ENCODE measurements at regions not wholly inside any gene's neighbourhood (a gene's known extent, or its start where the extent isn't known, plus 50 kb on each side); places are given as distances from the start of the nearest gene placed in this dataset.

DNA sequence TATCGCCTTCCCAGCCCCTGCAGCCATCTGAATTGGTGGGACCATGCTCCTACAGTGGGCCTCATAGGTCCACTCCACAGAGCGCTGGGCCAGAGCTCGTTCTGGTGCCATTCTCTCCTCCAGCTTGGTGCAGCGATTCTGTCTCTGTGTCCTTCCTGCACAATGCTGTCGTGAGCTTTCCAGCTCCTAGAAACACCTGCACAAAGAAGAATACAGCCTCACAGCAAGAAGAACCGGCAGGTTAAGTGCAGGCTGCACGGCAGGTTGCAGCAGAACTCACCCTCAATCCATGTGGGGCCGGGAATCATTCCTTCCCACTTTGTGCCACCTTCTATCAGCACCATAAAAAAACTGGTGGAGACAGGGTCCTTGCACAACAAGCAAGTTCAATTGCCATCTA lies 101.2 kb upstream of the ENPP6 start:
- no peak overlapping the region for H3K4me3 ChIP-seq (ENCODE audit: low read length, poor library complexity, severe bottlenecking)
- no peak overlapping the region for H3K4me2 ChIP-seq (ENCODE audit: low read depth, low read length, poor library complexity, severe bottlenecking)

DNA sequence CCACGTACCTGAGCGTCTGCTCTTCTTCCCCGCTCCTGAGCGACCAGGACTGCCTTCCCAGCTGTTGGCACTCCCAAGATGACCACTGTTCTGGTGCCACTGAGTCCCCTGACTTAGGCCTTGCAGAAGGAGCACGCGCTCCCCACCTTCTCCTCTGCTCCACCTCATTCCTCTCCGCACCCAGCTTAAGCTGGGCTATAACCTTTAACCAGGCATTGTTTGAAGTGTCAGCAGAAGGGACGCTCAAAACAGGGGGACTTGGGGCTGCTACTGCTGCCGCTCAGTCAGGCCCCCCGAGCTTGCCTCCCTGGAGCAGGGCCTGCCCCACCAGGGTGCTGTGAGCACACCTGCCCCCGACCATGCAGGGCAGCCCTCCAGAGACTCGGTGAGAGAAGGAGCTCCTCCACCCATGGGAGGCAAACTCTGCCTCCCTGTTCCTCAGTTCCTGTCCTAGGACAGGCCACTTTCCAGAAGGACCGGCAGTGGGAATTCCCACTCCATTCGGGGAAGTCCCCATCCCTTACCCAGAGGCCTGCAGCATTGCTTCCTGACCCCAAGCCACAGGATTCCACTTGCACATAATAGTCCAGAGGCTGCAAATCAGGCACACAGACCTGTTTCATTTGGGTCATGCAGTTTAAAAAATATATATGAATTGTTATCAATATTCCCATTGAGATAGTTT lies 99.7 kb upstream of the ENPP6 start:
- Histone ChIP-seq H3K79me2 (ENCODE audit: insufficient read depth, low read length) (no peaks in the 10 kb centered on the region), H3K27me3 (ENCODE audit: insufficient read depth, low read length, poor library complexity, severe bottlenecking) (no peaks in the 10 kb centered on the region), H3K9me3 (ENCODE audit: insufficient read depth, low read depth, low read length) (no peaks in the 10 kb centered on the region), H3K4me2 (ENCODE audit: low read depth, low read length, poor library complexity, severe bottlenecking) (no peak overlapping the region), H4K20me1 (ENCODE audit: insufficient read depth, low read length, poor library complexity, severe bottlenecking) (no peaks in the 10 kb centered on the region), H3F3A (ENCODE audit: low read depth) (no peaks in the 10 kb centered on the region), H3K9ac (ENCODE audit: low read depth, low read length, poor library complexity, severe bottlenecking) (no peak overlapping the region), H2AFZ (ENCODE audit: low read length) (no peak overlapping the region), H3K4me3 (ENCODE audit: low read length, poor library complexity, severe bottlenecking) (no peak overlapping the region), H3K9me2 (replicated peaks; ENCODE audit: low read depth, low read length) (no peaks in the 10 kb centered on the region), H3K4me1 (ENCODE audit: insufficient read depth, low read length, poor library complexity, severe bottlenecking) (peaks cover 8% of the 10 kb centered on the region), H3K36me3 (ENCODE audit: insufficient read depth, low read length) (no peaks in the 10 kb centered on the region)
- TF ChIP-seq, protein P1, sequence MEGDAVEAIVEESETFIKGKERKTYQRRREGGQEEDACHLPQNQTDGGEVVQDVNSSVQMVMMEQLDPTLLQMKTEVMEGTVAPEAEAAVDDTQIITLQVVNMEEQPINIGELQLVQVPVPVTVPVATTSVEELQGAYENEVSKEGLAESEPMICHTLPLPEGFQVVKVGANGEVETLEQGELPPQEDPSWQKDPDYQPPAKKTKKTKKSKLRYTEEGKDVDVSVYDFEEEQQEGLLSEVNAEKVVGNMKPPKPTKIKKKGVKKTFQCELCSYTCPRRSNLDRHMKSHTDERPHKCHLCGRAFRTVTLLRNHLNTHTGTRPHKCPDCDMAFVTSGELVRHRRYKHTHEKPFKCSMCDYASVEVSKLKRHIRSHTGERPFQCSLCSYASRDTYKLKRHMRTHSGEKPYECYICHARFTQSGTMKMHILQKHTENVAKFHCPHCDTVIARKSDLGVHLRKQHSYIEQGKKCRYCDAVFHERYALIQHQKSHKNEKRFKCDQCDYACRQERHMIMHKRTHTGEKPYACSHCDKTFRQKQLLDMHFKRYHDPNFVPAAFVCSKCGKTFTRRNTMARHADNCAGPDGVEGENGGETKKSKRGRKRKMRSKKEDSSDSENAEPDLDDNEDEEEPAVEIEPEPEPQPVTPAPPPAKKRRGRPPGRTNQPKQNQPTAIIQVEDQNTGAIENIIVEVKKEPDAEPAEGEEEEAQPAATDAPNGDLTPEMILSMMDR (conservative IDR thresholded peaks at IDR 0.05; ENCODE audit: low read length), result no peak
- no peak for TF ChIP-seq EZH2phosphoT487 (IDR thresholded peaks at IDR 0.05; ENCODE audit: borderline replicate concordance)

More for the DNA sequence above, 101.2 kb upstream of the ENPP6 start:
- Histone ChIP-seq H3K9me2 (replicated peaks; ENCODE audit: low read depth, low read length) (no peaks in the 10 kb centered on the region), H3F3A (ENCODE audit: low read depth) (no peaks in the 10 kb centered on the region), H3K27me3 (ENCODE audit: insufficient read depth, low read length, poor library complexity, severe bottlenecking) (no peaks in the 10 kb centered on the region), H3K79me2 (ENCODE audit: insufficient read depth, low read length) (no peaks in the 10 kb centered on the region), H3K4me1 (ENCODE audit: insufficient read depth, low read length, poor library complexity, severe bottlenecking) (peaks cover 6% of the 10 kb centered on the region), H3K9ac (ENCODE audit: low read depth, low read length, poor library complexity, severe bottlenecking) (no peak overlapping the region), H4K20me1 (ENCODE audit: insufficient read depth, low read length, poor library complexity, severe bottlenecking) (no peaks in the 10 kb centered on the region), H3K9me3 (ENCODE audit: insufficient read depth, low read depth, low read length) (no peaks in the 10 kb centered on the region), H2AFZ (ENCODE audit: low read length) (no peak overlapping the region), H3K36me3 (ENCODE audit: insufficient read depth, low read length) (no peaks in the 10 kb centered on the region)
- no peak for TF ChIP-seq EZH2phosphoT487 (IDR thresholded peaks at IDR 0.05; ENCODE audit: borderline replicate concordance)
- TF ChIP-seq, protein P1 (conservative IDR thresholded peaks at IDR 0.05; ENCODE audit: low read length), result no peak

DNA sequence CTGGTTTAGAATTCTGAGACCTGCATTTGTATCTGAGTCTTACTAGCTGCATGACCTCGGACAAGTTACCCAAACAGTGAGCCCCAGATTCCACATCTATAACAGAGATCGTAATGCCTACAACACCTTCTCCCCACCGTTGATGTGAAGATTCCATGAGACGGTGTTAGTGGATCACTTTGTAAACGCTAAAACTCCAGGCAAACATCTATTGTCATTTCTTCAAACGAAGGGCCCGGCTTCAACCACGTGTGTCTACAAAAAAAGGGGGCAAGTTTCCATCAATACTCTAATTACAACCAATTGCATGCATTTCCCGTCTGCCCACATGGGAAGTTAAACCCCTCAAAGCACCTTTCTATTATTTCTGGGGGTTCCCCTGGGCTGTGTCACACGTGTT lies 99.1 kb upstream of the ENPP6 start:
- Histone ChIP-seq H4K20me1 (ENCODE audit: insufficient read depth, low read length, poor library complexity, severe bottlenecking) (no peaks in the 10 kb centered on the region), H3K4me1 (ENCODE audit: insufficient read depth, low read length, poor library complexity, severe bottlenecking) (peaks cover 8% of the 10 kb centered on the region), H2AFZ (ENCODE audit: low read length) (no peak overlapping the region), H3K4me2 (ENCODE audit: low read depth, low read length, poor library complexity, severe bottlenecking) (no peak overlapping the region), H3K9me3 (ENCODE audit: insufficient read depth, low read depth, low read length) (no peaks in the 10 kb centered on the region), H3K9me2 (replicated peaks; ENCODE audit: low read depth, low read length) (no peaks in the 10 kb centered on the region), H3F3A (ENCODE audit: low read depth) (no peaks in the 10 kb centered on the region), H3K79me2 (ENCODE audit: insufficient read depth, low read length) (no peaks in the 10 kb centered on the region), H3K9ac (ENCODE audit: low read depth, low read length, poor library complexity, severe bottlenecking) (no peak overlapping the region), H3K36me3 (ENCODE audit: insufficient read depth, low read length) (no peaks in the 10 kb centered on the region), H3K27me3 (ENCODE audit: insufficient read depth, low read length, poor library complexity, severe bottlenecking) (no peaks in the 10 kb centered on the region), H3K4me3 (ENCODE audit: low read length, poor library complexity, severe bottlenecking) (no peak overlapping the region)
- TF ChIP-seq, protein P1 (conservative IDR thresholded peaks at IDR 0.05; ENCODE audit: low read length), result no peak
- no peak for TF ChIP-seq EZH2phosphoT487 (IDR thresholded peaks at IDR 0.05; ENCODE audit: borderline replicate concordance)

Data from Loucy (cell line).